Activated CD8-positive, alpha-beta memory T cell treated with anti-CD3 and anti-CD28 coated beads for 36 hours (primary cell): ENCODE measurements at regions not wholly inside any gene's neighbourhood (a gene's known extent, or its start where the extent isn't known, plus 50 kb on each side); places are given as distances from the start of the nearest gene placed in this dataset.

Source experiments
- CTCF ChIA-PET: fragments of 350-600 bp; sonication (Branson Sonifier 250); formaldehyde crosslinking; loops from one replicate; lab custom pipeline; 2021; ENCODE audit warnings: antibody characterized with exemption; lab: Charles Lee
- POLR2A ChIA-PET: fragments of 350-600 bp; sonication (Branson Sonifier 250); formaldehyde crosslinking; loops from one replicate; lab custom pipeline; 2021; ENCODE audit warnings: antibody characterized with exemption; lab: Charles Lee

- ChIA-PET CTCF (interaction anchor here (0.9 kb wide), 1 partner anchor 29 kb away, joined by 3 read pairs; no protein-coding TSS in a partner anchor), POLR2A (no interaction called here)
Measured at GRCh38 chr7:128166603-128167041, 74.5 kb upstream of the LEP start.

- ChIA-PET CTCF (interaction anchor here (0.9 kb wide), 1 partner anchor 30 kb away, joined by 3 read pairs; no protein-coding TSS in a partner anchor), POLR2A (no interaction called here)
Measured at GRCh38 chr7:128167042-128167701, 73.9 kb upstream of the LEP start.

- CTCF ChIA-PET, result interaction anchor here (0.6 kb wide), 1 partner anchor 33 kb away, joined by 3 read pairs; no protein-coding TSS in a partner anchor
- POLR2A ChIA-PET, result no interaction called here
Measured at GRCh38 chr7:128167791-128168666, 73.0 kb upstream of the LEP start.

GRCh38 chr7:128168667-128169210, 72.3 kb upstream of the LEP start:
- POLR2A ChIA-PET, result no interaction called here
- CTCF ChIA-PET, result interaction anchor here (0.6 kb wide), 1 partner anchor 33 kb away, joined by 3 read pairs; no protein-coding TSS in a partner anchor

DNA sequence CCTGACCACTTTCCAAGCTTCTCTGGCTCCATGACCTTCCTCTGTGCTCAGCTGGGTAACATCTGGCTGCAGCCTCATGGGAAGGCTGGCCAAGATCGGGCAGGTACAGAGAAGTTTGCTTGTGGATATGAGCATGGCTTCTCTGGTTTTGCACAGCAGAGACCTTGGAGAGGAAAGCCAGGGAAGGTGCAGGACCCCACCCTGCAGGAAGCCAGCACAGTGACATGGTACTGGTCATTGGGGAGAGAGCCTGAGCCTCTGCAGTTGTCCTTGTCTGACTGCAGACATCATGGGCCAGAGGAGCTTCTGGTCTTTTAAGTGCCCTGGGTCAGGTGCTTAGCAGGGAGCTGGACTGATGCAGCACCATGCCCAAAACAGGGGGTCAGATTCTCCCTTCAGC, 70.6 kb upstream of the LEP start:
- ChIA-PET POLR2A (interaction anchor here (0.6 kb wide), 1 partner anchor 478 kb away, joined by 3 read pairs; no protein-coding TSS in a partner anchor), CTCF (no interaction called here)

DNA sequence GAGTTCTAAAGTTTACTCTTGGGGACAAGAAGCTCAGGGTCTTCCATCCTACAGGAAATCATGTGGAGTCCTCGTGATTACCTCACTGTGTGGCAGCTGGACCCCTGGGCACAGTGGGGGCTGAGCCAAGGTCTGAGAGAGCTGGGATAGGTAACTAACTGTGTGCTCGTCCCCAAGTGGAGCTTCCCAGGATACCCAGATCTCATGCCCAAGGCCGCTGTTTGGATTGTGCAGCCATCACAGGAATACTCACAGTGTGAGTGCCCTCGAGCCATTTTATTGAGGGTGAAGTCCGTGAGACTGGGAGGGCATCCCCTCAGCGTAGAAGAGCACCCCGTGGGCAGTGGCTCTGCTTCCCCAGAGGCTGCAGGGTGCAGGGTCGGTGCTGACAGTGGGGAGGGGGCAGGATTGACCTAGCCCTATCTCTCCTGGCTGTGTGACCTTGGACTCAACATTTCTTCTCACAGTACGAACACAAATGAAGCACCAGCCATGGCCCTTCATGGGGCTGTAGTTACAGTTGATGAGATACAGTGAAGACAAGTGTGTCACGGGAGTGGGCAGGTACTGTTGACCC, 69.6 kb upstream of the LEP start:
- ChIA-PET POLR2A (no interaction called here), CTCF (no interaction called here)

- CTCF ChIA-PET, result no interaction called here
- POLR2A ChIA-PET, result no interaction called here
Measured at GRCh38 chr7:128172151-128172550, 68.9 kb upstream of the LEP start.

- ChIA-PET POLR2A (no interaction called here), CTCF (no interaction called here)
Measured at GRCh38 chr7:128172963-128173362, 68.1 kb upstream of the LEP start.

GRCh38 chr7:128174386-128174785, 66.7 kb upstream of the LEP start:
- CTCF ChIA-PET, result no interaction called here

DNA sequence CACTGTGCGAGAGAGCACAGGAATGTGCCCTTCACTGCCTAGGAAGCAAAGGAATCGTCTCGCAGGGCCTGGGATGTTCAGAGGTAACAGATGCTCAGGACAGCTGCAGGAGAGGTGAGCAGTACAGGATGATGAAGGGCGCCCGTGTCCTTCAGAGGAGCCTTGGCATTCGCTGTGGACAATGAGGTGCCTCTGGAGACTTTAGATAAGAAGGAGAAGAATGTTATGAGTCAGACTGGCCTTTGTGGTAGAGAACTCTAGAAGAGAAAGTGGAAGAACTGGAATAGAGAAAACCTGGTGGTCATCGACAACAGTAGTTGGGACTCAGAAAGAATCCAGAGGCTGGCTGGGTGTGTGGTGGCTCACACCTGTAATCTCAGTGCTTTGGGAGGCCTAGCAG, 64.4 kb upstream of the LEP start:
- CTCF ChIA-PET, result no interaction called here
- POLR2A ChIA-PET, result no interaction called here

More at GRCh38 chr7:128174386-128174785, 66.7 kb upstream of the LEP start:
- POLR2A ChIA-PET, result no interaction called here

DNA sequence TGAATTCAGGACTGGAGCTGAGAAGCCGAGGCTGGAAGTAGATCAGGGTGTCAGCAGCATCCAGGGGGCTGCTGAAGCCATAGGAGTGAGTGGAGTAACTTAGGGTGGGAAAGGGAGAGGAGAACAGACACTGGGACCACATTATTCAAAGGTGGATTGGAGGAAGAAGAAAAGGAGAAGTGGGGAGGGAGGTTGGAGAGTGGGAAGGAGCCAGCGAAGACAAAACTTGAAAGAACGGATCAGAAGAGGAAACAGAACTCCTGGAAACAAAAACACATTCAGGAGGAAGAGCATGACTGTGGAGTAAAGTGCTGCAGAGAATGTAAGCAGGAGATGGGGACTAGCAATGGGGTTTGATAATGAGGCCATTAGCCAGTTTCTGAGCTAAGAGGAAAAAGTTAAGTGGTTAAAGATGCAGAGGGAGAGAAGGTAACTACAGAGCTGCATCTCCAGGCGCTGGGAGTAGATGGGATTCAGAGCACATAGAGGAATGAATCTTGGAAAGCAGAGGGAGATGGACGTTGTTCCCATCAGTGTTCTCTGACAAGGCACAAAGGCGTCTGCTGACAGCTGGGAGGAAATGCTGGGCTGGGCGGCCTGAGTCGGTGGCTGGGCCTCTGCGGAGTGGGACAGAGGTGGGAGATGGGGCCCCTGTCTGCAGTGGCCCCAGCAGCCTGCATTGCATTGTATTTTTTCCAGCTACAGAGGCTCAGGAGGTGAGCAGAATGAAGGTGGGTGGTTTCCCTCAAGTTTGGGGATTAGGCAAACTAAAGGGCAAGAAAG, 63.1 kb upstream of the LEP start:
- ChIA-PET POLR2A (no interaction called here), CTCF (no interaction called here)

DNA sequence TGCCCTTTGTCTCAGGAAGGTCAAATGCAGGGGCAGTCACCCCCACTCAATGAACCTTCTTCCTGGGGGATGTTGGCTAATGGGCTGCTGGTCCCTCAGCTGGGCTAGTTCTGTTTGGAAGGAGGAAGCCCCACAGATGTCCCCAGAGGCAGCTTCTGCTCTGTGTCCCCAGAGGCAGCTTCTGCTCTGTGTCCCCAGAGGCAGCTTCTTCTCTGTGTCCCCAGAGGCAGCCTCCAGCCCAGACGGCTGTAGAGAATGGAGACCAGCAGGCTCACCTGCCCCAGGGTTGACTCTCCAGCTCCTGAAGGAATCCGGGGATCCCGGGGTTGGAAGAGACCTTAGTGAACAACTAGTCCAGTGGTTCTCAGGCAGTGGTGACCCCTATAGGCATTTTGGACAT, 62.5 kb upstream of the LEP start:
- POLR2A ChIA-PET, result no interaction called here
- CTCF ChIA-PET, result interaction anchor here (1.4 kb wide), 1 partner anchor 17 kb away, joined by 3 read pairs; no protein-coding TSS in a partner anchor

DNA sequence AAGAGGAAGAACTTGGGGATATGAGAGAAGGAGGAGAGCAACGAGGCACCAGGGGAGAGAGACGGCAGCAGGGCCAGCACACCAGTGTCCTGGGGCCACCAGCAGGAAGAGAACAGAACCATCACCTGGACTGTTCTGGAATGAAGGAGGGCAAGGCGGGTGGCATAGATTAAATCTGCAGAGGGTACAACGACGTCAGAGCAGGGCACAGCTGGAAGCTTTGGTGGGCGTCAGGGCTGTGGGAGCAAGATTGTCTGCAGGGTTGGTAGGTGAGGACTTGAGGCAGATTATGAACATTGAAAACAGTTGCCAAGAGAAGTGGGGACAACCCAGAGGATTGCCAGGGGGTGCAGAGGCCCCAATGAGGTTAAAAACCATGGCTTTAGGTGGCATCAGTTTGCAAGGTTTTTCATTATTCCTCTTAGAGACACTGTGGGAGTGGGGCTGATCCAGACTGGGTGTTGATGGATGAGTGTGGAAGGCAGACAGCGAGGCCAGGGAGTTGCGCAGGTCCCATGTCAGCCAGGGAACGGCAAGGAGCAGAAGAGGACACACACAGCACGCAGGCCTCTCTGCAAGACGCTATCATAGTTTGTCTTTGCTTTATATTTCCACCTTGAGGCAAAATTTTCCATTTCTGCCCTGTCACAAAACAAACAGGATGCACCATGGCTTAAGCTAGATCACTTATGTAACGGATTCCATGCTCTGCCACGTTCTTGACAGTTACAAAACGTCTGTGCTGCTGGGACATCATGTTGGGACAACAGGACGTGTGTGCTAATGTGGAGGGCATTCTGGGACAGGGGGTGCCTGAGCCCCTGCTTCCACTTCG, 52.5 kb upstream of the LEP start:
- CTCF ChIA-PET, result no interaction called here
- POLR2A ChIA-PET, result no interaction called here

GRCh38 chr7:128189231-128189930, 51.7 kb upstream of the LEP start:
- POLR2A ChIA-PET, result no interaction called here
- CTCF ChIA-PET, result no interaction called here

- ChIA-PET CTCF (no interaction called here), POLR2A (no interaction called here)
Measured at GRCh38 chr7:128190051-128190647, 50.9 kb upstream of the LEP start.

DNA sequence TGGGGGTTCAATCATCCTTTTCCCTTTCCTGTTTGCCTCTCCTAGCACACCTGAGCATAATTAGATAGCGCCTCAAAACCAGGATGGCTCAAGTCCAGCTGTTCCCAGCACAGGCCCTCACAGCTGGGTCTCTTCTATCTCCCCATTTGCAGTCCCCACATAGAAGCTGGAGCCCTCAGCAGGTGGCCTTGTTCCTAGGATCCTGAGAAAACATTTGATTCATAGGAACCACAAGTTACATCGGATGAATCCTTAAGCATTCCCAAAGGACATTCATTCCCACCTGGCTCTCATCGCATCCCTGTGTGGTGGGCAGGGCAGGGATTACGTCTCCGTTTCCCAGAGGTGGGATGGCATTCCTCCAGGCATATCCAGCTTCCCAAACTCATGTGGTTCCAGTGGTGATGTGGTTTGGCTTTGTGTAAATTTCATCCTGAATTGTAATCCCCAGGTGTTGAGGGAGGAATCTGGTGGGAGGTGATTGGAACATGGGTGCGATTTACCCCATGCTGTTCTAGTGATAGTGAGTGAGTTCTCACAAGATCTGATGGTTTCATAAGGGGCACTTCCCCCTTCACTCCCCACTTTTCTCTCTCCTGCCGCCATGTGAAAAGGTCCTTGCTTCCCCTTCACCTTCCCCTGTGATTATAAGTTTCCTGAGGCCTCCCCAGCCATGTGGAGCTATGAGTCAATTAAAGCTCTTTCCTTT, 49.8 kb upstream of the LEP start:
- ChIA-PET CTCF (no interaction called here), POLR2A (no interaction called here)
